PC-9 (cell line): ENCODE measurements at regions not wholly inside any gene's neighbourhood (a gene's known extent, or its start where the extent isn't known, plus 50 kb on each side); places are given as distances from the start of the nearest gene placed in this dataset.

Experiments used
- BruUV-seq: library from RNA; stranded (reverse); fragments of 400-500 nt; replicated peaks from 2 replicates; lab custom pipeline; 2021; lab: Mats Ljungman, UMichigan
- CTCF ChIA-PET: fragments of 300-600 bp; sonication (Branson Sonifier 250); formaldehyde crosslinking; loops from one replicate; lab custom pipeline; 2022; ENCODE audit warnings: antibody characterized with exemption; lab: Charles Lee
- POLR2A ChIA-PET: fragments of 300-600 bp; sonication (Branson Sonifier 250); formaldehyde crosslinking; loops from one replicate; lab custom pipeline; 2022; ENCODE audit warnings: antibody characterized with exemption; ENCODE audit not compliant: unreplicated experiment; lab: Charles Lee
- DNase-seq, 2 experiments: peaks; one replicate each; pipeline versions ENCODE4 v3.0.0 to v3.0.0-alpha.2; 2015 to 2022; ENCODE audit warnings: mixed read lengths in 1 of 2
- H2AFZ ChIP-seq: fragments of 200-600 bp; sonication (generic); 2 replicates; pipeline ENCODE4 v1.8.1; 2017; ENCODE audit warnings: antibody characterized with exemption
- H3F3A ChIP-seq: fragments of 200-600 bp; sonication (generic); 2 replicates; pipeline ENCODE4 v1.8.1; 2017; ENCODE audit warnings: antibody characterized with exemption, mild to moderate bottlenecking, low read depth; ENCODE audit not compliant: insufficient read depth
- H3K27ac ChIP-seq: fragments of 200-600 bp; sonication (generic); 2 replicates; pipeline ENCODE4 v1.6.1; 2016; ENCODE audit warnings: mixed run types
- H3K27me3 ChIP-seq: fragments of 200-600 bp; sonication (generic); 2 replicates; pipeline ENCODE4 v1.6.1; 2016; ENCODE audit warnings: low read depth, mixed run types; ENCODE audit not compliant: insufficient read depth
- H3K36me3 ChIP-seq: fragments of 200-600 bp; sonication (generic); 2 replicates; pipeline ENCODE4 v1.6.1; 2016; ENCODE audit warnings: low read depth, mixed run types
- H3K4me1 ChIP-seq: fragments of 200-600 bp; sonication (generic); replicated peaks from 2 replicates; pipeline ENCODE4 v1.6.1; 2016; ENCODE audit warnings: mixed run types; ENCODE audit not compliant: insufficient read depth
- H3K4me2 ChIP-seq: fragments of 200-600 bp; sonication (generic); 2 replicates; pipeline ENCODE4 v1.6.1; 2017; ENCODE audit warnings: mixed run types
- H3K4me3 ChIP-seq: fragments of 200-600 bp; sonication (generic); 2 replicates; pipeline ENCODE4 v1.6.1; 2016; ENCODE audit warnings: mixed run types
- H3K79me2 ChIP-seq: fragments of 200-600 bp; sonication (generic); 2 replicates; pipeline ENCODE4 v1.6.1; 2017; ENCODE audit warnings: low read depth, mixed run types
- H3K9me2 ChIP-seq: fragments of 200-600 bp; sonication (generic); 2 replicates; pipeline ENCODE4 v1.8.1; 2017; ENCODE audit warnings: mild to moderate bottlenecking; ENCODE audit not compliant: insufficient read depth
- H3K9me3 ChIP-seq: fragments of 200-600 bp; sonication (generic); 2 replicates; pipeline ENCODE4 v1.8.1; 2016; ENCODE audit warnings: low read depth; ENCODE audit not compliant: insufficient read depth
- H4K20me1 ChIP-seq: fragments of 200-600 bp; sonication (generic); 2 replicates; pipeline ENCODE4 v1.8.1; 2017; ENCODE audit not compliant: insufficient read depth
- CTCF ChIP-seq: fragments of 200-600 bp; sonication (generic); conservative IDR thresholded peaks from 2 replicates; pipeline ENCODE4 v1.6.1; 2017; ENCODE audit warnings: mixed run types, antibody characterized with exemption, mild to moderate bottlenecking, moderate library complexity
- EZH2 ChIP-seq: fragments of 200-600 bp; sonication (generic); IDR thresholded peaks from 2 replicates; pipeline ENCODE4 v1.8.0; 2017; ENCODE audit warnings: antibody characterized with exemption, low read depth
- intact Hi-C: fragments of 100-400 bp; cut with micrococcal nuclease; formaldehyde crosslinking; loops from one replicate; pipeline ENCODE4 v1.10.0; 2022; ENCODE audit not compliant: unreplicated experiment

GRCh38 chr5:74095871-74096270 is 469.9 kb downstream of the ARHGEF28 start:
- Histone ChIP-seq H2AFZ (no peak overlapping the region), H4K20me1 (no peaks in the 10 kb centered on the region), H3K9me3 (no peaks in the 10 kb centered on the region; the same call in 1 of the 2 replicates), H3F3A (no peaks in the 10 kb centered on the region), H3K9me2 (no peaks in the 10 kb centered on the region), H3K36me3 (no peaks in the 10 kb centered on the region), H3K4me2 (no peak overlapping the region), H3K79me2 (no peaks in the 10 kb centered on the region), H3K4me3 (no peak overlapping the region), H3K27ac (no peak overlapping the region), H3K4me1 (no peaks in the 10 kb centered on the region), H3K27me3 (no peaks in the 10 kb centered on the region)
- POLR2A ChIA-PET, result no interaction called here
- CTCF ChIA-PET, result no interaction called here
- no peak for DNase-seq
- intact Hi-C loops, result no loop called here
- no peak for TF ChIP-seq CTCF
- TF ChIP-seq EZH2, result no peak
- no TSS peak for BruUV-seq

- Histone ChIP-seq H4K20me1 (no peaks in the 10 kb centered on the region), H3K79me2 (no peaks in the 10 kb centered on the region), H3K4me1 (no peaks in the 10 kb centered on the region), H3K9me2 (no peaks in the 10 kb centered on the region), H3F3A (no peaks in the 10 kb centered on the region), H3K27ac (no peak overlapping the region), H2AFZ (no peak overlapping the region), H3K27me3 (no peaks in the 10 kb centered on the region), H3K9me3 (no peaks in the 10 kb centered on the region; the same call in 1 of the 2 replicates), H3K4me3 (no peak overlapping the region), H3K4me2 (no peak overlapping the region), H3K36me3 (no peaks in the 10 kb centered on the region)
- BruUV-seq, result no TSS peak
- CTCF ChIA-PET, result no interaction called here
- POLR2A ChIA-PET, result no interaction called here
- intact Hi-C loops, result no loop called here
- DNase-seq, result no peak
- TF ChIP-seq EZH2 (no peak), CTCF (no peak)
Observed at GRCh38 chr5:74094782-74095108, 468.7 kb downstream of the ARHGEF28 start.

- Histone ChIP-seq H3K27me3 (no peaks in the 10 kb centered on the region), H3K36me3 (no peaks in the 10 kb centered on the region), H3K9me2 (no peaks in the 10 kb centered on the region), H3K4me1 (no peaks in the 10 kb centered on the region), H4K20me1 (no peaks in the 10 kb centered on the region), H3K4me2 (no peak overlapping the region), H3K4me3 (no peak overlapping the region), H3F3A (no peaks in the 10 kb centered on the region), H3K27ac (no peak overlapping the region), H3K9me3 (no peaks in the 10 kb centered on the region), H3K79me2 (no peaks in the 10 kb centered on the region), H2AFZ (no peak overlapping the region)
- no peak for TF ChIP-seq EZH2
- no TSS peak for BruUV-seq
- no peak for DNase-seq
- ChIA-PET POLR2A (no interaction called here), CTCF (no interaction called here)
- intact Hi-C loops, result no loop called here
Observed at GRCh38 chr5:74094096-74094781, 468.2 kb downstream of the ARHGEF28 start.

- no peaks in the 10 kb centered on the region for H3K79me2 ChIP-seq
- H4K20me1 ChIP-seq, result no peaks in the 10 kb centered on the region
- H3K27me3 ChIP-seq, result no peaks in the 10 kb centered on the region
- H3K4me1 ChIP-seq, result no peaks in the 10 kb centered on the region
- no peak overlapping the region for H3K27ac ChIP-seq
- ChIA-PET CTCF (no interaction called here), POLR2A (no interaction called here)
- intact Hi-C loops, result no loop called here
- H3K9me2 ChIP-seq, result no peaks in the 10 kb centered on the region
- no peaks in the 10 kb centered on the region for H3F3A ChIP-seq
- no peaks in the 10 kb centered on the region for H3K9me3 ChIP-seq
- H2AFZ ChIP-seq, result no peak overlapping the region
- no peak overlapping the region for H3K4me3 ChIP-seq
- TF ChIP-seq CTCF (no peak), EZH2 (no peak)
- no TSS peak for BruUV-seq
- no peaks in the 10 kb centered on the region for H3K36me3 ChIP-seq
- no peak for DNase-seq
- no peak overlapping the region for H3K4me2 ChIP-seq
Observed at GRCh38 chr5:74093561-74093960, 467.6 kb downstream of the ARHGEF28 start.
